GM23338 (cell line): ENCODE measurements at regions not wholly inside any gene's neighbourhood (a gene's known extent, or its start where the extent isn't known, plus 50 kb on each side); places are given as distances from the start of the nearest gene placed in this dataset.
"Not testable (repeated sequence)": the region's sequence is repeated elsewhere in the genome, so short reads cannot be mapped to it uniquely, and the experiment has no call there.

ENCODE experiments used
- ATAC-seq: fragments of 200-7000 bp; cut with Tn5 transposase; 3 replicates; pipeline ENCODE4 v1.9.1; 2020
- DNase-seq: peaks from one replicate; pipeline ENCODE4 v3.0.0-alpha.2; 2015; ENCODE audit warnings: low spot score
- H2AFZ ChIP-seq: fragments of 200-600 bp; sonication (generic); 2 replicates; pipeline ENCODE4 v1.8.0; 2016; ENCODE audit warnings: antibody characterized with exemption, mild to moderate bottlenecking, moderate library complexity
- H3F3A ChIP-seq: fragments of 200-600 bp; sonication (generic); replicated peaks from 2 replicates; pipeline ENCODE4 v1.8.0; 2017; ENCODE audit warnings: antibody characterized with exemption, mixed run types, low read depth
- H3K27ac ChIP-seq: fragments of 200-600 bp; sonication (generic); 2 replicates; pipeline ENCODE4 v1.6.1; 2016; ENCODE audit warnings: low read depth
- H3K27me3 ChIP-seq: fragments of 200-600 bp; sonication (generic); 2 replicates; pipeline ENCODE4 v1.8.0; 2016; ENCODE audit warnings: mild to moderate bottlenecking, mixed run types, moderate library complexity; ENCODE audit not compliant: insufficient read depth
- H3K36me3 ChIP-seq: fragments of 200-600 bp; sonication (generic); 2 replicates; pipeline ENCODE4 v1.8.0; 2016; ENCODE audit warnings: mild to moderate bottlenecking; ENCODE audit not compliant: insufficient read depth
- H3K4me1 ChIP-seq: fragments of 200-600 bp; sonication (generic); 2 replicates; pipeline ENCODE4 v1.8.0; 2016; ENCODE audit warnings: mild to moderate bottlenecking, moderate library complexity; ENCODE audit not compliant: insufficient read depth
- H3K4me2 ChIP-seq: fragments of 200-600 bp; sonication (generic); 2 replicates; pipeline ENCODE4 v1.7.1; 2017; ENCODE audit warnings: mixed run types
- H3K4me3 ChIP-seq: fragments of 200-600 bp; sonication (generic); 2 replicates; pipeline ENCODE4 v1.6.1; 2016; ENCODE audit warnings: mixed run types
- H3K79me2 ChIP-seq: fragments of 200-600 bp; sonication (generic); replicated peaks from 2 replicates; pipeline ENCODE4 v1.8.0; 2017; ENCODE audit warnings: mild to moderate bottlenecking; ENCODE audit not compliant: insufficient read depth
- H3K9me2 ChIP-seq: fragments of 200-600 bp; sonication (generic); 2 replicates; pipeline ENCODE4 v1.8.0; 2017; ENCODE audit not compliant: insufficient read depth
- H4K20me1 ChIP-seq: fragments of 200-600 bp; sonication (generic); replicated peaks from 2 replicates; pipeline ENCODE4 v1.8.0; 2017; ENCODE audit warnings: mild to moderate bottlenecking; ENCODE audit not compliant: insufficient read depth
- H3K27ac Mint-ChIP-seq: 2 replicates; pipeline ENCODE4 v1.8.0; 2020; ENCODE audit warnings: inconsistent platforms, mild to moderate bottlenecking, moderate library complexity, mixed read lengths
- H3K27me3 Mint-ChIP-seq: 3 replicates; pipeline ENCODE4 v1.8.0; 2022; ENCODE audit warnings: low read depth, mild to moderate bottlenecking, moderate library complexity, mixed read lengths, inconsistent platforms; ENCODE audit not compliant: insufficient read depth, poor library complexity
- H3K36me3 Mint-ChIP-seq: 3 replicates; pipeline ENCODE4 v1.8.0; 2021; ENCODE audit warnings: low read depth, mild to moderate bottlenecking, inconsistent platforms, moderate library complexity, mixed read lengths
- H3K4me1 Mint-ChIP-seq: 3 replicates; pipeline ENCODE4 v1.8.0; 2020; ENCODE audit warnings: mild to moderate bottlenecking, inconsistent platforms, mixed read lengths
- H3K4me3 Mint-ChIP-seq: 3 replicates; pipeline ENCODE4 v1.8.0; 2021; ENCODE audit warnings: moderate library complexity, mild to moderate bottlenecking, inconsistent platforms, mixed read lengths
- H3K9me3 Mint-ChIP-seq: 3 replicates; pipeline ENCODE4 v1.8.0; 2020; ENCODE audit warnings: moderate library complexity, mild to moderate bottlenecking, inconsistent platforms, mixed read lengths
- ETS1 ChIP-seq: IDR thresholded peaks from 2 replicates; pipeline ENCODE4 v1.6.1; 2016; ENCODE audit warnings: antibody characterized with exemption
- EZH2phosphoT487 ChIP-seq: fragments of 200-600 bp; sonication (generic); IDR thresholded peaks from one replicate; pipeline ENCODE4 v1.8.1; 2018; ENCODE audit warnings: antibody characterized with exemption; ENCODE audit not compliant: unreplicated experiment
- STAT1 ChIP-seq: IDR thresholded peaks from one replicate; pipeline ENCODE4 v1.6.1; 2016; ENCODE audit warnings: antibody characterized with exemption; ENCODE audit not compliant: unreplicated experiment
- ZNF331 ChIP-seq: fragments of 250-450 bp; sonication (Bioruptor Pico); IDR thresholded peaks from 2 replicates; pipeline ENCODE4 v1.5.0; 2020; ENCODE audit warnings: low read depth, mild to moderate bottlenecking, moderate library complexity
- TF ChIP-seq, protein P1 (sequence below), 2 experiments: fragments of 200-600 bp in 1 of 2; sonication (generic) in 1 of 2; conservative IDR thresholded peaks; 2 replicates each; pipeline versions ENCODE4 v1.5.1 to v1.6.1; 2016 to 2017; ENCODE audit warnings: antibody characterized with exemption in 2 of 2, low read depth in 2 of 2, mild to moderate bottlenecking in 2 of 2, moderate library complexity in 1 of 2

DNA sequence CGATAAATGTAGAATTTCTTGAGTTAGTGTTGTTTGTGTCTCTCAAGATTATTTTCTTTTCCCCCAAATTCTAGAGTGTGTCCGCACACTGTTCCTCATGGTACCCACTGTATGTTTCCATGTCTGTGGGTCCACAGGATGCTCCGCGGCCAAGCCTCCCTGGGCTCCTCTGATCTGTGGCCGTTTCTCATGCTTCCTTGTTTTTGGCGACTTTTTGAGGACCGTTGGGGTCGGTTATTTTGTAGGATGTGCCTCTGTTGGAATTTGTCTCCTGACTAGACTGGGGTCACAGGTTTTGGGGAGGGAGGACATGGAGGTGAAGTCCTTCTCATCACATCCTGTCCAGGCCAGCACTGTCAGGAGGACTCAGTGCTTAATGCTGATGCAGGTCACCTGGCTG, 140.0 kb downstream of the LAT start (continued):
- TF ChIP-seq ETS1 (no peak), EZH2phosphoT487 (no peak), ZNF331 (CRISPR knock-in tag) (no peak), STAT1 (no peak)
- TF ChIP-seq, protein P1, sequence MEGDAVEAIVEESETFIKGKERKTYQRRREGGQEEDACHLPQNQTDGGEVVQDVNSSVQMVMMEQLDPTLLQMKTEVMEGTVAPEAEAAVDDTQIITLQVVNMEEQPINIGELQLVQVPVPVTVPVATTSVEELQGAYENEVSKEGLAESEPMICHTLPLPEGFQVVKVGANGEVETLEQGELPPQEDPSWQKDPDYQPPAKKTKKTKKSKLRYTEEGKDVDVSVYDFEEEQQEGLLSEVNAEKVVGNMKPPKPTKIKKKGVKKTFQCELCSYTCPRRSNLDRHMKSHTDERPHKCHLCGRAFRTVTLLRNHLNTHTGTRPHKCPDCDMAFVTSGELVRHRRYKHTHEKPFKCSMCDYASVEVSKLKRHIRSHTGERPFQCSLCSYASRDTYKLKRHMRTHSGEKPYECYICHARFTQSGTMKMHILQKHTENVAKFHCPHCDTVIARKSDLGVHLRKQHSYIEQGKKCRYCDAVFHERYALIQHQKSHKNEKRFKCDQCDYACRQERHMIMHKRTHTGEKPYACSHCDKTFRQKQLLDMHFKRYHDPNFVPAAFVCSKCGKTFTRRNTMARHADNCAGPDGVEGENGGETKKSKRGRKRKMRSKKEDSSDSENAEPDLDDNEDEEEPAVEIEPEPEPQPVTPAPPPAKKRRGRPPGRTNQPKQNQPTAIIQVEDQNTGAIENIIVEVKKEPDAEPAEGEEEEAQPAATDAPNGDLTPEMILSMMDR (conservative IDR thresholded peaks at IDR 0.05; ENCODE audit: low read depth in 2 of 2): no peak

GRCh38 chr16:29124162-29124561, 139.3 kb downstream of the LAT start:
- not testable (repeated sequence) for H3F3A ChIP-seq, H3K27ac Mint-ChIP-seq, H3K27ac ChIP-seq, H3K4me1 Mint-ChIP-seq, H3K9me3 Mint-ChIP-seq, ATAC-seq, H4K20me1 ChIP-seq, H2AFZ ChIP-seq, H3K36me3 Mint-ChIP-seq, H3K4me3 Mint-ChIP-seq, H3K4me2 ChIP-seq, H3K79me2 ChIP-seq, H3K4me1 ChIP-seq, H3K9me2 ChIP-seq, H3K36me3 ChIP-seq, DNase-seq, H3K4me3 ChIP-seq
- H3K27me3 Mint-ChIP-seq: peaks cover 21% of the 10 kb centered on the region
- peaks cover 35% of the 10 kb centered on the region for H3K27me3 ChIP-seq

GRCh38 chr16:29120680-29121079, 135.8 kb downstream of the LAT start:
- not testable (repeated sequence) for H3K9me2 ChIP-seq, H3K27ac ChIP-seq, H3K36me3 Mint-ChIP-seq, H3K27ac Mint-ChIP-seq, H4K20me1 ChIP-seq, H2AFZ ChIP-seq, H3K9me3 Mint-ChIP-seq, H3K27me3 Mint-ChIP-seq, H3K4me3 Mint-ChIP-seq, H3F3A ChIP-seq, H3K36me3 ChIP-seq, DNase-seq, H3K4me1 Mint-ChIP-seq, H3K79me2 ChIP-seq, H3K4me1 ChIP-seq, H3K4me3 ChIP-seq
- peak; percentile 88 for ATAC-seq
- H3K4me2 ChIP-seq: 0 out of 2 replicates have a peak overlapping the region, but pooled peaks have one; percentile 6
- peaks cover 18% of the 10 kb centered on the region for H3K27me3 ChIP-seq

GRCh38 chr16:29118301-29118957, 133.6 kb downstream of the LAT start:
- peaks cover 15% of the 10 kb centered on the region for H3K4me1 Mint-ChIP-seq
- H3K9me2 ChIP-seq, H3K79me2 ChIP-seq, H3F3A ChIP-seq, H3K4me2 ChIP-seq, ATAC-seq, H3K4me3 Mint-ChIP-seq, H3K27ac Mint-ChIP-seq, H3K4me1 ChIP-seq, H4K20me1 ChIP-seq, H3K27me3 Mint-ChIP-seq, H3K27ac ChIP-seq, H2AFZ ChIP-seq, DNase-seq, H3K4me3 ChIP-seq, H3K36me3 Mint-ChIP-seq, H3K9me3 Mint-ChIP-seq, H3K36me3 ChIP-seq, H3K27me3 ChIP-seq: not testable (repeated sequence)
